ENCODE measurements at regions not wholly inside any gene's neighbourhood (a gene's known extent, or its start where the extent isn't known, plus 50 kb on each side); places are given as distances from the start of the nearest gene placed in this dataset.

GRCh38 chr12:126591533-126591932, 1526.3 kb downstream of the AACS start:
- ATAC-seq (ENCODE audit: low read depth) = no peak
- peaks cover 2% of the 10 kb centered on the region for H3K9me3 Mint-ChIP-seq (ENCODE audit: insufficient read depth)
- Histone ChIP-seq H4K20me1 (ENCODE audit: control insufficient read depth, insufficient read depth, low read length, poor library complexity, severe bottlenecking) (no peaks in the 10 kb centered on the region), H3K4me3 (ENCODE audit: control extremely low read depth in 1 of 5, extremely low read depth in 1 of 5, insufficient read depth in 1 of 5, low read depth in 2 of 5, low read length in 4 of 5) (no peak overlapping the region), H3K27me3 (replicated peaks in 1 of 4; ENCODE audit: control extremely low read depth in 1 of 4, control insufficient read depth in 3 of 4, insufficient read depth in 4 of 4, low read length in 3 of 4) (no peaks in the 10 kb centered on the region), H3K79me2 (ENCODE audit: control insufficient read depth, insufficient read depth, low read length) (no peaks in the 10 kb centered on the region), H3K4me1 (ENCODE audit: control insufficient read depth in 2 of 2, insufficient read depth in 2 of 2, low read length in 2 of 2) (no peaks in the 10 kb centered on the region), H3K36me3 (replicated peaks in 1 of 2; ENCODE audit: control extremely low read depth in 1 of 2, control insufficient read depth in 1 of 2, extremely low read depth in 1 of 2, insufficient read depth in 2 of 2, low read length in 1 of 2) (no peaks in the 10 kb centered on the region), H2AFZ (ENCODE audit: insufficient read depth, low read depth, low read length, poor library complexity, severe bottlenecking) (no peak overlapping the region), H3K4me2 (replicated peaks; ENCODE audit: low read depth, low read length, poor library complexity, severe bottlenecking) (no peak overlapping the region), H3K9ac (ENCODE audit: low read length) (no peak overlapping the region), H3K9me3 (ENCODE audit: control extremely low read depth in 1 of 3, control insufficient read depth in 2 of 3, insufficient read depth in 1 of 3, low read length in 2 of 3) (peaks cover 0 to 7% (median 0%) of the 10 kb centered on the region in 3 donors), H3K27ac (ENCODE audit: low read length in 2 of 2) (no peak overlapping the region)
- ChIA-PET CTCF (interaction anchor here (0.8 kb wide), 1 partner anchor 29 kb away, joined by 3 read pairs; no protein-coding TSS in a partner anchor), POLR2A (no interaction called here)
- DNase-seq = no peak
- no CpG with 5 or more reads among the region's 2 CpGs for WGBS (ENCODE audit: insufficient coverage)
- H3K4me3 Mint-ChIP-seq = no peak overlapping the region
- no peaks in the 10 kb centered on the region for H3K4me1 Mint-ChIP-seq
- no peak overlapping the region for H3K27ac Mint-ChIP-seq
- H3K27me3 Mint-ChIP-seq = no peaks in the 10 kb centered on the region
- intact Hi-C loops (cut with micrococcal nuclease) = no loop called here
- no peak for TF ChIP-seq EZH2 (IDR thresholded peaks at IDR 0.05; ENCODE audit: borderline replicate concordance, insufficient read depth, low read depth, low read length, poor library complexity, severe bottlenecking)
- no peak for TF ChIP-seq CTCF (IDR thresholded peaks at IDR 0.05)

- H3K4me1 Mint-ChIP-seq = no peaks in the 10 kb centered on the region
- Histone ChIP-seq H3K27me3 (replicated peaks in 1 of 4; ENCODE audit: control extremely low read depth in 1 of 4, control insufficient read depth in 3 of 4, insufficient read depth in 4 of 4, low read length in 3 of 4) (no peaks in the 10 kb centered on the region), H3K9me3 (ENCODE audit: control extremely low read depth in 1 of 3, control insufficient read depth in 2 of 3, insufficient read depth in 1 of 3, low read length in 2 of 3) (peaks cover 0 to 4% (median 0%) of the 10 kb centered on the region in 3 donors), H3K4me2 (replicated peaks; ENCODE audit: low read depth, low read length, poor library complexity, severe bottlenecking) (no peak overlapping the region), H3K4me3 (ENCODE audit: control extremely low read depth in 1 of 5, extremely low read depth in 1 of 5, insufficient read depth in 1 of 5, low read depth in 2 of 5, low read length in 4 of 5) (no peak overlapping the region), H3K9ac (ENCODE audit: low read length) (no peak overlapping the region), H4K20me1 (ENCODE audit: control insufficient read depth, insufficient read depth, low read length, poor library complexity, severe bottlenecking) (no peaks in the 10 kb centered on the region), H3K36me3 (replicated peaks in 1 of 2; ENCODE audit: control extremely low read depth in 1 of 2, control insufficient read depth in 1 of 2, extremely low read depth in 1 of 2, insufficient read depth in 2 of 2, low read length in 1 of 2) (no peaks in the 10 kb centered on the region), H3K27ac (ENCODE audit: low read length in 2 of 2) (no peak overlapping the region), H3K79me2 (ENCODE audit: control insufficient read depth, insufficient read depth, low read length) (no peaks in the 10 kb centered on the region), H2AFZ (ENCODE audit: insufficient read depth, low read depth, low read length, poor library complexity, severe bottlenecking) (no peak overlapping the region), H3K4me1 (ENCODE audit: control insufficient read depth in 2 of 2, insufficient read depth in 2 of 2, low read length in 2 of 2) (no peaks in the 10 kb centered on the region)
- 72% methylated on average over 3 of the region's 5 CpGs for WGBS (ENCODE audit: insufficient coverage)
- no peaks in the 10 kb centered on the region for H3K9me3 Mint-ChIP-seq (ENCODE audit: insufficient read depth)
- intact Hi-C loops (cut with micrococcal nuclease) = no loop called here
- H3K4me3 Mint-ChIP-seq = no peak overlapping the region
- H3K27ac Mint-ChIP-seq = no peak overlapping the region
- no peak for ATAC-seq (ENCODE audit: low read depth)
- ChIA-PET POLR2A (no interaction called here), CTCF (no interaction called here)
- no peaks in the 10 kb centered on the region for H3K27me3 Mint-ChIP-seq
- TF ChIP-seq CTCF (IDR thresholded peaks at IDR 0.05) (no peak), EZH2 (IDR thresholded peaks at IDR 0.05; ENCODE audit: borderline replicate concordance, insufficient read depth, low read depth, low read length, poor library complexity, severe bottlenecking) (no peak)
- DNase-seq = no peak
Observed at GRCh38 chr12:126601184-126602170, 1536.2 kb downstream of the AACS start.

All from B cell (primary cell).